Adrenal gland (tissue), 9 donors: ENCODE measurements at regions not wholly inside any gene's neighbourhood (a gene's known extent, or its start where the extent isn't known, plus 50 kb on each side); places are given as distances from the start of the nearest gene placed in this dataset.

Source experiments
- DNase-seq, 7 donors: peaks; one replicate each; pipeline ENCODE4 v3.0.0-alpha.2; 2019 to 2020
- H3K27ac ChIP-seq, 5 donors: fragments of 200-600 bp; sonication (generic) in 4 of 5; 1 replicate in 3 of 5; 2 replicates in 2 of 5; pipeline versions ENCODE4 v1.5.1 to v1.8.0; 2016 to 2020; ENCODE audit warnings: mild to moderate bottlenecking in 1 of 5
- H3K27me3 ChIP-seq: fragments of 200-600 bp; 2 replicates; pipeline ENCODE4 v1.8.0; 2021
- H3K36me3 ChIP-seq, 2 donors: fragments of 200-600 bp; replicated peaks in 1 of 2; 1 replicate in 1 of 2; 2 replicates in 1 of 2; pipeline versions ENCODE4 v1.5.1 to v1.8.0; 2018 to 2022
- H3K4me1 ChIP-seq, 2 donors: fragments of 200-600 bp; replicated peaks in 1 of 2; 1 replicate in 1 of 2; 2 replicates in 1 of 2; pipeline versions ENCODE4 v1.5.1 to v1.8.0; 2018 to 2021
- H3K4me3 ChIP-seq, 4 donors: fragments of 200-600 bp; sonication (generic) in 3 of 4; one replicate each; pipeline ENCODE4 v1.5.1; 2016 to 2018
- H3K9me3 ChIP-seq, 3 donors: fragments of 200-600 bp; sonication (generic) in 1 of 3; replicated peaks in 1 of 3; 1 replicate in 2 of 3; 2 replicates in 1 of 3; pipeline versions ENCODE4 v1.5.1 to v1.8.0; 2016 to 2021
- POLR2A ChIP-seq, 2 donors: fragments of 450-650 bp; IDR thresholded peaks; one replicate each; pipeline ENCODE4 v1.6.1; 2017; ENCODE audit warnings: antibody characterized with exemption in 2 of 2, mild to moderate bottlenecking in 2 of 2, moderate library complexity in 1 of 2
- WGBS, 4 donors: extraction: QIAGEN DNeasy Blood & Tissue Kit in 2 of 4; methylation state at CpG; one replicate each; pipeline versions ENCODE4 v1.1.5 to v1.1.7; 2013 to 2017; 5-methylcytosine and 5-hydroxymethylcytosine counted together
- intact Hi-C, 2 donors: fragments of 100-400 bp; cut with DNase I; formaldehyde crosslinking; loops; one replicate each; pipeline versions ENCODE4 v1.14.1 to v1.15.0; 2022 to 2023
- TF ChIP-seq, protein P1 (sequence below), 6 experiments: fragments of 450-650 bp in 4 of 6; fragments of 200-600 bp in 2 of 6; sonication (generic) in 1 of 6; IDR thresholded peaks; 1 replicate in 5 of 6; 2 replicates in 1 of 6; pipeline versions ENCODE4 v1.5.1 to v1.8.0; 2016 to 2021; ENCODE audit warnings: antibody characterized with exemption in 6 of 6, mild to moderate bottlenecking in 2 of 6, moderate library complexity in 1 of 6
- donor health status: healthy with polysubstance abuse.
- donor health status: Bipolar disorder and iron deficiency.
- donor health status: DM: yes; HTN: yes; CAD: no.
- donor health status: DM: no; HTN: no; CAD: no.
- donor health status: DM: no; HTN: no; CAD: no.

GRCh38 chr12:46105735-46106134 lies 115.4 kb upstream of the SCAF11 start:
- H3K4me3 ChIP-seq: no peak overlapping the region
- intact Hi-C loops: no loop called here
- 80 to 91% (median 86%) methylated on average over 2 of the region's 2 CpGs for WGBS, 4 donors
- no peak for TF ChIP-seq POLR2A (IDR thresholded peaks at IDR 0.05)
- TF ChIP-seq, protein P1, sequence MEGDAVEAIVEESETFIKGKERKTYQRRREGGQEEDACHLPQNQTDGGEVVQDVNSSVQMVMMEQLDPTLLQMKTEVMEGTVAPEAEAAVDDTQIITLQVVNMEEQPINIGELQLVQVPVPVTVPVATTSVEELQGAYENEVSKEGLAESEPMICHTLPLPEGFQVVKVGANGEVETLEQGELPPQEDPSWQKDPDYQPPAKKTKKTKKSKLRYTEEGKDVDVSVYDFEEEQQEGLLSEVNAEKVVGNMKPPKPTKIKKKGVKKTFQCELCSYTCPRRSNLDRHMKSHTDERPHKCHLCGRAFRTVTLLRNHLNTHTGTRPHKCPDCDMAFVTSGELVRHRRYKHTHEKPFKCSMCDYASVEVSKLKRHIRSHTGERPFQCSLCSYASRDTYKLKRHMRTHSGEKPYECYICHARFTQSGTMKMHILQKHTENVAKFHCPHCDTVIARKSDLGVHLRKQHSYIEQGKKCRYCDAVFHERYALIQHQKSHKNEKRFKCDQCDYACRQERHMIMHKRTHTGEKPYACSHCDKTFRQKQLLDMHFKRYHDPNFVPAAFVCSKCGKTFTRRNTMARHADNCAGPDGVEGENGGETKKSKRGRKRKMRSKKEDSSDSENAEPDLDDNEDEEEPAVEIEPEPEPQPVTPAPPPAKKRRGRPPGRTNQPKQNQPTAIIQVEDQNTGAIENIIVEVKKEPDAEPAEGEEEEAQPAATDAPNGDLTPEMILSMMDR (IDR thresholded peaks at IDR 0.05): no peak
- no peaks in the 10 kb centered on the region for H3K9me3 ChIP-seq
- no peak overlapping the region for H3K27ac ChIP-seq
- H3K4me1 ChIP-seq: no peaks in the 10 kb centered on the region
- DNase-seq: no peak
- no peaks in the 10 kb centered on the region for H3K36me3 ChIP-seq
- no peaks in the 10 kb centered on the region for H3K27me3 ChIP-seq

DNA sequence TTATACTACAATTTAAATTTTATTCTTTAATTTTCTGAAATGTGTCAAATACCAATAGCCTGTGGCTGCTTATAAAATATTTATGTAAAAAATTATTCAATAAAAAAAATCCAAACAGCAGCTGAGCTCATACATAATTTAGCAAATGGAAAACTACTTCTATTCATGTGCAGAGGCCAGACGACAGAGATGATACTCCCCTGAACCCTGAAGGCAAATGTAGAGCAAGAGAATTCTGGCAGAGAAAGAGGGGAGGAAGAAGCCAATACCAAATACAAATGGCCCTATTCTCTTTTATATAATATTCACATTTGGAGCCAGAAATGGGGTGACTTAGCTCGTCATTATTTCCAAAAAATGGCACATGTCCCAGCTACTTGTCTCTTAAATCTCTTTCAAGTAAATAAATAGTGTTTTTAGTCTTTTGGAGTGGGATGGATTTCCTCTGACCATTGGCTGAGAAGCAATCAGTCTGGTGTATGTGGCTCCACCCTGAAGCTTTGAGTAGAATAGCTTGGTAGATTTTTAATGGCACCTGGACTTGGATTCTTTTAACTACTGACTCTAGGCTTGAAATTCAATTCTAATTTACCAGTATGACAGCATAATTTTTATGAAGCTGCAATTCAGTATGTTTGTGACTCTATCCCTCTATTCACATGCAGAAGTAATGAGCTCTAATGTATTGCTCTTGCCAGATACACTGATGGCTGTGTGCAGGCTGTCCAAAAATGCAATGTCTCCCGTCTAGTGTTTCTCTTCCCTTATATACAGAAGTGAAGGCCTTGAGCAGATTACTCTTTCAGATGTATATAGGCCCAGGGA lies 113.4 kb upstream of the SCAF11 start:
- TF ChIP-seq, protein P1 (IDR thresholded peaks at IDR 0.05): no peak
- WGBS, 4 donors: 55 to 66% (median 60%) methylated on average over 3 of the region's 3 CpGs
- Histone ChIP-seq H3K4me3 (no peak overlapping the region), H3K9me3 (no peaks in the 10 kb centered on the region), H3K27ac (no peak overlapping the region), H3K4me1 (no peaks in the 10 kb centered on the region), H3K27me3 (no peaks in the 10 kb centered on the region), H3K36me3 (no peaks in the 10 kb centered on the region)
- intact Hi-C loops: no loop called here
- no peak for DNase-seq

DNA sequence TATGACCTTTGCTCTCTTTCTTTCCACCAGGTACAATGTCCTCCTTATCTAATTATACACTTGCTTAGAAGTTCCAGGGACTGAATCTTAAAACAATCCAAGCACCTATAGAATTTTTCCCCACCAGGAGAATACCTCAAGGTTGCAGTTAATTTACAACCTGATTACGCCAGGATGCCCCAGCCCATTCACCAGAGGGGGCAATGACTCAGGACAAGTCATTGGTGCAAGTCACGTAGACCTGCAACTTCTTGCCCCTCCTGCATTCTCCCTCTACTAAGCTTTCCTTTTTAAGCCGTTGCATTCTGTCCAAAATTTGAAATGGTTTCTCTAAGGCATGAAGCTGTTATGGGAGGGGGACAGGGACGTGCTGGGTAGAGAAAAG lies 111.1 kb upstream of the SCAF11 start:
- WGBS, 4 donors: 80 to 89% (median 85%) methylated on average over 4 of the region's 4 CpGs
- H3K27me3 ChIP-seq: no peaks in the 10 kb centered on the region
- no peaks in the 10 kb centered on the region for H3K9me3 ChIP-seq
- intact Hi-C loops: no loop called here
- no peak for DNase-seq
- TF ChIP-seq POLR2A (IDR thresholded peaks at IDR 0.05): no peak
- TF ChIP-seq, protein P1 (IDR thresholded peaks at IDR 0.05): no peak
- H3K36me3 ChIP-seq: no peaks in the 10 kb centered on the region
- H3K4me3 ChIP-seq: no peak overlapping the region
- no peak overlapping the region for H3K27ac ChIP-seq
- no peaks in the 10 kb centered on the region for H3K4me1 ChIP-seq

- Histone ChIP-seq H3K9me3 (no peaks in the 10 kb centered on the region), H3K4me3 (no peak overlapping the region), H3K4me1 (no peaks in the 10 kb centered on the region), H3K27ac (no peak overlapping the region), H3K27me3 (no peaks in the 10 kb centered on the region), H3K36me3 (no peaks in the 10 kb centered on the region)
- TF ChIP-seq, protein P1 (IDR thresholded peaks at IDR 0.05): no peak
- TF ChIP-seq POLR2A (IDR thresholded peaks at IDR 0.05): no peak
- WGBS, 4 donors: 74 to 81% (median 75%) methylated on average over 6 of the region's 6 CpGs
- DNase-seq: no peak
- intact Hi-C loops: no loop called here
Measured at GRCh38 chr12:46100551-46101484, 110.4 kb upstream of the SCAF11 start.
